ENCODE measurements at regions not wholly inside any gene's neighbourhood (a gene's known extent, or its start where the extent isn't known, plus 50 kb on each side); places are given as distances from the start of the nearest gene placed in this dataset.

DNA sequence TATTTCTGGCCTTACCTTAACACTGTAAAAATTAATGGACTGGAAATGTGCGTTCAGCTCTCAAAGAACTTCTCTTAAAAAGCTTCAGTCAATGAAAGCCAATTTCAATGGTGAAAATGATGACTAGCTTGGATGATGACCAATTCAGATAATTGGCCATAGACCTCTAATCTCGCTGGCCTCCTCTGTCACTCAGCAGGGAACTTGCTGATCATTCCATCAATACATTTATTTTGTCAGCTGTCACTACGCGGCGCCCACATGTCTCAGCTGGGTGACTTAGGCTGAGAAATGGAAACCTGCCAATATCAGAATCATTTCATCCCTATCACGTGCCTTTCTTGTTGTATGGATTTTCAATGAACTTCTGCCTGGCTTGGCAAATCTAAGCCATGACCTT is 673.0 kb upstream of the AUTS2 start:
- no peak overlapping the region for H3K9ac ChIP-seq (ENCODE audit: low read depth in 1 of 2, low read length in 2 of 2)
- H3K27me3 ChIP-seq (ENCODE audit: control insufficient read depth in 4 of 4, insufficient read depth in 4 of 4, low read length in 3 of 4) = no peaks in the 10 kb centered on the region
- peaks cover 0 to 3% (median 0%) of the 10 kb centered on the region in 4 donors for H3K9me3 ChIP-seq (ENCODE audit: control insufficient read depth in 4 of 4, low read length in 3 of 4)
- no peaks in the 10 kb centered on the region for H3K36me3 ChIP-seq (ENCODE audit: control insufficient read depth in 4 of 4, insufficient read depth in 3 of 4, low read depth in 1 of 4, low read length in 3 of 4)
- H3K4me3 ChIP-seq (ENCODE audit: low read depth in 1 of 3, low read length in 3 of 3) = no peak overlapping the region
- no peak overlapping the region for H3K27ac ChIP-seq (ENCODE audit: low read depth in 1 of 2, low read length in 2 of 2)
- H3K4me1 ChIP-seq (ENCODE audit: control insufficient read depth in 4 of 4, insufficient read depth in 4 of 4, low read length in 3 of 4) = no peaks in the 10 kb centered on the region
- DNase-seq (ENCODE audit: low spot score) = no peak
- TF ChIP-seq RXRA (IDR thresholded peaks at IDR 0.05) (no peak), SP1 (IDR thresholded peaks at IDR 0.05) (no peak), TAF1 (conservative IDR thresholded peaks at IDR 0.05) (no peak), FOXA1 (IDR thresholded peaks at IDR 0.05) (no peak)
- 86% methylated on average over 6 of the region's 6 CpGs for WGBS

GRCh38 chr7:68929781-68930261 is 668.5 kb upstream of the AUTS2 start:
- no peaks in the 10 kb centered on the region for H3K9me3 ChIP-seq (ENCODE audit: control insufficient read depth in 4 of 4, low read length in 3 of 4)
- H3K27me3 ChIP-seq (ENCODE audit: control insufficient read depth in 4 of 4, insufficient read depth in 4 of 4, low read length in 3 of 4) = no peaks in the 10 kb centered on the region
- H3K27ac ChIP-seq (ENCODE audit: low read depth in 1 of 2, low read length in 2 of 2) = no peak overlapping the region
- TF ChIP-seq, protein P1, sequence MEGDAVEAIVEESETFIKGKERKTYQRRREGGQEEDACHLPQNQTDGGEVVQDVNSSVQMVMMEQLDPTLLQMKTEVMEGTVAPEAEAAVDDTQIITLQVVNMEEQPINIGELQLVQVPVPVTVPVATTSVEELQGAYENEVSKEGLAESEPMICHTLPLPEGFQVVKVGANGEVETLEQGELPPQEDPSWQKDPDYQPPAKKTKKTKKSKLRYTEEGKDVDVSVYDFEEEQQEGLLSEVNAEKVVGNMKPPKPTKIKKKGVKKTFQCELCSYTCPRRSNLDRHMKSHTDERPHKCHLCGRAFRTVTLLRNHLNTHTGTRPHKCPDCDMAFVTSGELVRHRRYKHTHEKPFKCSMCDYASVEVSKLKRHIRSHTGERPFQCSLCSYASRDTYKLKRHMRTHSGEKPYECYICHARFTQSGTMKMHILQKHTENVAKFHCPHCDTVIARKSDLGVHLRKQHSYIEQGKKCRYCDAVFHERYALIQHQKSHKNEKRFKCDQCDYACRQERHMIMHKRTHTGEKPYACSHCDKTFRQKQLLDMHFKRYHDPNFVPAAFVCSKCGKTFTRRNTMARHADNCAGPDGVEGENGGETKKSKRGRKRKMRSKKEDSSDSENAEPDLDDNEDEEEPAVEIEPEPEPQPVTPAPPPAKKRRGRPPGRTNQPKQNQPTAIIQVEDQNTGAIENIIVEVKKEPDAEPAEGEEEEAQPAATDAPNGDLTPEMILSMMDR (IDR thresholded peaks at IDR 0.05; ENCODE audit: low read depth, low read length, missing input control) = no peak
- TF ChIP-seq RXRA (IDR thresholded peaks at IDR 0.05) = no peak
- no peak for TF ChIP-seq ZBTB33 (IDR thresholded peaks at IDR 0.05)
- no peak for TF ChIP-seq GABPA (IDR thresholded peaks at IDR 0.05 in 1 of 2, conservative IDR thresholded peaks at IDR 0.05 in 1 of 2)
- no peak for TF ChIP-seq NR2F2 (IDR thresholded peaks at IDR 0.05)
- no peak for TF ChIP-seq TAF1 (conservative IDR thresholded peaks at IDR 0.05)
- TF ChIP-seq, protein P2, sequence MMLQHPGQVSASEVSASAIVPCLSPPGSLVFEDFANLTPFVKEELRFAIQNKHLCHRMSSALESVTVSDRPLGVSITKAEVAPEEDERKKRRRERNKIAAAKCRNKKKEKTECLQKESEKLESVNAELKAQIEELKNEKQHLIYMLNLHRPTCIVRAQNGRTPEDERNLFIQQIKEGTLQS (IDR thresholded peaks at IDR 0.05) = no peak
- TF ChIP-seq EGR1 (IDR thresholded peaks at IDR 0.05; ENCODE audit: low read depth in 2 of 2) = no peak
- TF ChIP-seq SP1 (IDR thresholded peaks at IDR 0.05) = no peak
- H3K4me3 ChIP-seq (ENCODE audit: low read depth in 1 of 3, low read length in 3 of 3) = no peak overlapping the region
- H3K36me3 ChIP-seq (ENCODE audit: control insufficient read depth in 4 of 4, insufficient read depth in 3 of 4, low read depth in 1 of 4, low read length in 3 of 4) = no peaks in the 10 kb centered on the region
- no peaks in the 10 kb centered on the region for H3K4me1 ChIP-seq (ENCODE audit: control insufficient read depth in 4 of 4, insufficient read depth in 4 of 4, low read length in 3 of 4)
- no peak overlapping the region for H3K9ac ChIP-seq (ENCODE audit: low read depth in 1 of 2, low read length in 2 of 2)
- WGBS = 82% methylated on average over 6 of the region's 6 CpGs
- DNase-seq (ENCODE audit: low spot score) = no peak

- no peaks in the 10 kb centered on the region for H3K27me3 ChIP-seq (ENCODE audit: control insufficient read depth in 4 of 4, insufficient read depth in 4 of 4, low read length in 3 of 4)
- WGBS = 63% methylated on average over 10 of the region's 10 CpGs
- DNase-seq (ENCODE audit: low spot score) = no peak
- H3K36me3 ChIP-seq (ENCODE audit: control insufficient read depth in 4 of 4, insufficient read depth in 3 of 4, low read depth in 1 of 4, low read length in 3 of 4) = no peaks in the 10 kb centered on the region
- H3K4me3 ChIP-seq (ENCODE audit: low read depth in 1 of 3, low read length in 3 of 3) = no peak overlapping the region
- no peak overlapping the region for H3K27ac ChIP-seq (ENCODE audit: low read depth in 1 of 2, low read length in 2 of 2)
- peaks cover 0 to 7% (median 0%) of the 10 kb centered on the region in 4 donors for H3K9me3 ChIP-seq (ENCODE audit: control insufficient read depth in 4 of 4, low read length in 3 of 4)
- H3K4me1 ChIP-seq (ENCODE audit: control insufficient read depth in 4 of 4, insufficient read depth in 4 of 4, low read length in 3 of 4) = no peaks in the 10 kb centered on the region
- no peak overlapping the region for H3K9ac ChIP-seq (ENCODE audit: low read depth in 1 of 2, low read length in 2 of 2)
- TF ChIP-seq SP1 (IDR thresholded peaks at IDR 0.05) = no peak
- no peak for TF ChIP-seq YY1 (IDR thresholded peaks at IDR 0.05)
- TF ChIP-seq EGR1 (IDR thresholded peaks at IDR 0.05; ENCODE audit: low read depth in 2 of 2) = no peak
- no peak for TF ChIP-seq GABPA (IDR thresholded peaks at IDR 0.05 in 1 of 2, conservative IDR thresholded peaks at IDR 0.05 in 1 of 2)
- no peak for TF ChIP-seq ZBTB33 (IDR thresholded peaks at IDR 0.05)
- TF ChIP-seq, protein P1 (IDR thresholded peaks at IDR 0.05; ENCODE audit: low read depth, low read length, missing input control) = no peak
- no peak for TF ChIP-seq HNF4G (IDR thresholded peaks at IDR 0.05)
- TF ChIP-seq, protein P2 (IDR thresholded peaks at IDR 0.05) = no peak
- TF ChIP-seq MAX (IDR thresholded peaks at IDR 0.05) = no peak
- no peak for TF ChIP-seq RAD21 (IDR thresholded peaks at IDR 0.05)
- TF ChIP-seq RXRA (IDR thresholded peaks at IDR 0.05) = no peak
- no peak for TF ChIP-seq FOXA1 (IDR thresholded peaks at IDR 0.05)
- no peak for TF ChIP-seq HNF4A (conservative IDR thresholded peaks at IDR 0.05)
These were observed 661.7 kb upstream of the AUTS2 start for GRCh38 chr7:68936471-68937035.
